ENCODE measurements at regions not wholly inside any gene's neighbourhood (a gene's known extent, or its start where the extent isn't known, plus 50 kb on each side); places are given as distances from the start of the nearest gene placed in this dataset.
"Not testable (repeated sequence)": the region's sequence is repeated elsewhere in the genome, so short reads cannot be mapped to it uniquely, and the experiment has no call there.

DNA sequence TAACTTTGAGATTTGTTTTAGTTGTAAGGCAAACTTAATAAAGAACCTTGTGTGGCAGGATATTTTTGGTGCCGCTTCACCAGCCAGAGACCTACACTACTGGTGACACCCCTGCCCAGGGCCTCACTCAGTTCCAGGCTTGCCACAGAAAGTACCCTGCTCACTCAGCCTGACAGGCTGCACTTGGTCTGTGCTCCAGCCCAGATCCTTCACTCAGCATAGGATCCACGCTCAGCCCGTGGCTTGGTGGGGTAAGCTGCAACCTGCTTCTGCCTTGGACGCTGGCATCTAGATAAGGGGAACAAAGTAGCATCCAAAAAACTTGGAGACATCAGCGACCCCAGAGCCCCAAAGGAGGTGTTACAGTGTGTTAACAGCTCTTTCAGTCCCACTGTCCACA is 825.5 kb downstream of the EPHA3 start:
- H3K4me1 ChIP-seq = no peaks in the 10 kb centered on the region
- no peak overlapping the region for H2AFZ ChIP-seq
- H3K36me3 ChIP-seq (ENCODE audit: control insufficient read depth, insufficient read depth, low read length) = no peaks in the 10 kb centered on the region
- no peak overlapping the region for H3K9ac ChIP-seq
- H3K79me2 ChIP-seq = no peaks in the 10 kb centered on the region
- H3K4me2 ChIP-seq (ENCODE audit: low read length) = no peak overlapping the region
- H3K9me3 ChIP-seq (ENCODE audit: control insufficient read depth, low read length) = no peaks in the 10 kb centered on the region
- no peak overlapping the region for H3K27ac ChIP-seq
- no peaks in the 10 kb centered on the region for H3K27me3 ChIP-seq (ENCODE audit: control insufficient read depth, insufficient read depth, low read length)
- TF ChIP-seq CTCF (IDR thresholded peaks at IDR 0.05) = no peak
- H3K4me3 ChIP-seq (ENCODE audit: low read depth, low read length) = no peak overlapping the region

DNA sequence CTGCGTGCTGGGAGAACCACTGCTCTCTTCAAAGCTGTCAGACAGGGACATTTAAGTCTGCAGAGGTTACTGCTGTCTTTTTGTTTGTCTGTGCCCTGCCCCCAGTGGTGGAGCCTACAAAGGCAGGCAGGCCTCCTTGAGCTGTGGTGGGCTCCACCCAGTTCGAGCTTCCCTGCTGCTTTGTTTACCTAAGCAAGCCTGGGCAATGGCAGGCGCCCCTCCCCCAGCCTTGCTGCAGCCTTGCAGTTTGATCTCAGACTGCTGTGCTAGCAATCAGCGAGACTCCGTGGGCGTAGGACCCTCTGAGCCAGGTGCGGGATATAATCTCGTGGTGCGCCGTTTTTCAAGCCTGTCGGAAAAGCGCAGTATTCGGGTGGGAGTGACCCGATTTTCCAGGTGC is 837.0 kb downstream of the EPHA3 start:
- H3K9me3 ChIP-seq (ENCODE audit: control insufficient read depth, low read length); H3K36me3 ChIP-seq (ENCODE audit: control insufficient read depth, insufficient read depth, low read length); H3K4me2 ChIP-seq (ENCODE audit: low read length); H3K4me3 ChIP-seq (ENCODE audit: low read depth, low read length); H3K4me1 ChIP-seq; H3K27ac ChIP-seq; H2AFZ ChIP-seq; H3K27me3 ChIP-seq (ENCODE audit: control insufficient read depth, insufficient read depth, low read length); H3K79me2 ChIP-seq; H3K9ac ChIP-seq: not testable (repeated sequence)

GRCh38 chr3:89946884-89947283 is 839.5 kb downstream of the EPHA3 start:
- no peaks in the 10 kb centered on the region for H3K36me3 ChIP-seq (ENCODE audit: control insufficient read depth, insufficient read depth, low read length)
- H3K9ac ChIP-seq = no peak overlapping the region
- H3K27me3 ChIP-seq (ENCODE audit: control insufficient read depth, insufficient read depth, low read length) = no peaks in the 10 kb centered on the region
- no peaks in the 10 kb centered on the region for H3K4me1 ChIP-seq
- no peaks in the 10 kb centered on the region for H3K79me2 ChIP-seq
- no peak overlapping the region for H3K4me2 ChIP-seq (ENCODE audit: low read length)
- H2AFZ ChIP-seq = no peak overlapping the region
- no peak overlapping the region for H3K27ac ChIP-seq
- no peaks in the 10 kb centered on the region for H3K9me3 ChIP-seq (ENCODE audit: control insufficient read depth, low read length)
- TF ChIP-seq CTCF (IDR thresholded peaks at IDR 0.05) = no peak
- no peak overlapping the region for H3K4me3 ChIP-seq (ENCODE audit: low read depth, low read length)

- no peak overlapping the region for H3K4me3 ChIP-seq (ENCODE audit: low read depth, low read length)
- no peaks in the 10 kb centered on the region for H3K4me1 ChIP-seq
- no peak overlapping the region for H3K9ac ChIP-seq
- H3K79me2 ChIP-seq = no peaks in the 10 kb centered on the region
- H3K27ac ChIP-seq = no peak overlapping the region
- no peak for TF ChIP-seq CTCF (IDR thresholded peaks at IDR 0.05)
- H3K27me3 ChIP-seq (ENCODE audit: control insufficient read depth, insufficient read depth, low read length) = no peaks in the 10 kb centered on the region
- H3K4me2 ChIP-seq (ENCODE audit: low read length) = no peak overlapping the region
- no peaks in the 10 kb centered on the region for H3K36me3 ChIP-seq (ENCODE audit: control insufficient read depth, insufficient read depth, low read length)
- H3K9me3 ChIP-seq (ENCODE audit: control insufficient read depth, low read length) = no peaks in the 10 kb centered on the region
- no peak overlapping the region for H2AFZ ChIP-seq
Observed at GRCh38 chr3:89947337-89947954, 840.0 kb downstream of the EPHA3 start.

DNA sequence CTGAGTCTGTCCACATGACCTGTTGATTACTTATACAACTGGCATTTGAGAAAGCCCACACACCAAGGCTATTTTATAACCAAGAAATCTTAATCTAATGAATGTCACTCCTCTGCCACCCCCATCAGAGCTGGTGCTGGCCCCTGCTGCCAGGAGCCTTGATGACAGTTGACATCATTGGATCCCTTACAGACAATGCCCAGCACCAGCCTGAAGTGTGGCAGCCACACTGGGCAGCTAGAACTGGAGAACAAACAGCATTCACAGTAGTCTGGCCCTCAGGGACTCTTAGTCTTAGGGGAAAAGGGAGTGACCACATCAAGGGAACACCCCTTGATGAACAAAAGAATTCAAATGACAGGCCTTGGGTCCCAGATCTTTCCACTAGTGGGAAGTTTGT is 840.6 kb downstream of the EPHA3 start:
- H3K4me1 ChIP-seq = no peaks in the 10 kb centered on the region
- no peaks in the 10 kb centered on the region for H3K79me2 ChIP-seq
- no peak overlapping the region for H3K4me3 ChIP-seq (ENCODE audit: low read depth, low read length)
- no peak overlapping the region for H3K27ac ChIP-seq
- no peaks in the 10 kb centered on the region for H3K27me3 ChIP-seq (ENCODE audit: control insufficient read depth, insufficient read depth, low read length)
- no peaks in the 10 kb centered on the region for H3K36me3 ChIP-seq (ENCODE audit: control insufficient read depth, insufficient read depth, low read length)
- no peak overlapping the region for H2AFZ ChIP-seq
- H3K4me2 ChIP-seq (ENCODE audit: low read length) = no peak overlapping the region
- H3K9me3 ChIP-seq (ENCODE audit: control insufficient read depth, low read length) = no peaks in the 10 kb centered on the region
- no peak overlapping the region for H3K9ac ChIP-seq
- TF ChIP-seq CTCF (IDR thresholded peaks at IDR 0.05) = no peak
